PC-3 (cell line): ENCODE measurements at regions not wholly inside any gene's neighbourhood (a gene's known extent, or its start where the extent isn't known, plus 50 kb on each side); places are given as distances from the start of the nearest gene placed in this dataset.

Experiments used
- EZH2 ChIP-seq: fragments of 300-600 bp; sonication (generic); IDR thresholded peaks from one replicate; pipeline ENCODE4 v1.6.1; 2017; ENCODE audit warnings: antibody characterized with exemption, mild to moderate bottlenecking, low read length; ENCODE audit not compliant: unreplicated experiment
- EZH2phosphoT487 ChIP-seq: fragments of 300-600 bp; sonication (generic); IDR thresholded peaks from 2 replicates; pipeline ENCODE4 v1.6.1; 2018; ENCODE audit warnings: mild to moderate bottlenecking, antibody characterized with exemption, low read length, borderline replicate concordance

DNA sequence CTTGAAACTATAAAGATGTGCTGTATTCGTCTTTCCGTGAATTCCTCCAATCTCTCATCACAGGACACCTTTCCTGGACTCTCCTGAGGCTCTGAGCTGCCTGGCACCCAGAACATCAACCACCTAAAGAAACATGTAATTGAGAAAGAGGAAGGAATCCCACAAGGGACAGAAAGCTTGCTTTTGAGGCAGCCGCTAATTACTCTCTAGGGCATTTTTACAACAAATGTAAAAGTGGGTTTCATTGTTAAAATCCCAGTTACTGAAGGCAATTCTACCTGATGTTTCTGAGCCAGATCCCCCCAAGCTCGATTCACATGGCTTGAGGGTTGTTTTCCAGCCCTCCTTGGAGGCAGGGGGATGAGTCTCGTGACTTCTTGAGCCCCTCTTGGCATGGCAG lies 238.5 kb upstream of the LHX5 start:
- TF ChIP-seq EZH2phosphoT487 (no peak), EZH2 (no peak)
